Loucy (cell line): ENCODE measurements at regions not wholly inside any gene's neighbourhood (a gene's known extent, or its start where the extent isn't known, plus 50 kb on each side); places are given as distances from the start of the nearest gene placed in this dataset.

Experiments
- CTCF ChIP-seq: fragments of 200-600 bp; sonication (generic); conservative IDR thresholded peaks from 2 replicates; pipeline ENCODE4 v1.5.1; 2014; ENCODE audit warnings: mild to moderate bottlenecking, antibody characterized with exemption, low read length
- EZH2phosphoT487 ChIP-seq: fragments of 200-600 bp; IDR thresholded peaks from 2 replicates; pipeline ENCODE4 v1.6.1; 2018; ENCODE audit warnings: antibody characterized with exemption, mild to moderate bottlenecking, moderate library complexity, borderline replicate concordance

GRCh38 chr6:96450770-96451130 lies 70.9 kb upstream of the UFL1 start:
- TF ChIP-seq CTCF (no peak), EZH2phosphoT487 (no peak)
